ENCODE measurements at regions not wholly inside any gene's neighbourhood (a gene's known extent, or its start where the extent isn't known, plus 50 kb on each side); places are given as distances from the start of the nearest gene placed in this dataset.
A peak's percentile ranks its signal among the peaks of the same experiment; 100 is the strongest.

DNA sequence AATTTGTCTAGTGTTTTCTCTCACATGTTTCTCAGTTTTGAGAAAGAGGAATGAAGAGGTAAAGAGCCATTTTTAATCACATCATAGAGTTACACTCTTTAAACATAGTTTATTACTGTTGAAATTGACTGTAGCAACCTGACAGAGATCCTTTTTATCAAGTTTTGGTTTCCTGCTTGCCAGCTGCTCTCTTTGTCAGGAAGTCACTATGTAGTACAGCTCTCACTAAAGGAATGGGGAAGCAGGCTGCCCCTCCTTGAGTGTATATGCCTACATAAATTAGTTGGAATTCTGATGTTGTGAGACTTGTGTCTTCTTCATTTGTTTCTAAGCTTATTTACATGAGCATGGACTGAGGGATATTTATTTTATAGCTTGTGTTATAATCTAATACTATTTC lies 1274.0 kb upstream of the CELF2 start:
- no peak for DNase-seq (ENCODE audit: low read depth)

DNA sequence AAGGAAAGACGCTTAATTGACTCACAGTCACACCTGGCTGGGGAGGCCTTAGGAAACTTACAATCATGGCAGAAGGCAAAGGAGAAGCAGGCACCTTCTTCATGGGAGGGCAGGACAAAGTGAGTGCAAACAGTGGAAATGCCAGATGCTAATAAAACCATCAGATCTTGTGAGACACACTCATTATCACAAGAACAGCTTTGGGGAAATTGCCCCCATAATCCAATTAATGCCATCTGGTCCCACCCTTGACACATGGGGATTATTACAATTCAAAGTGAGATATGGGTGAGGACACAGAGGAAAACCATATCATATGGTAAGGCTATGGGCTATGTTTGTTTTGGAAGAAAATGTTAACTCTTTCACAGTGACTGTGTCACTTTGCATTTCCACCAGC lies 1272.5 kb upstream of the CELF2 start:
- no peaks in the 10 kb centered on the region for H3K4me1 ChIP-seq (ENCODE audit: control insufficient read depth, insufficient read depth, low read length)
- no peaks in the 10 kb centered on the region for H3K27me3 ChIP-seq (replicated peaks; ENCODE audit: control insufficient read depth, insufficient read depth, low read length)
- no peak for DNase-seq (ENCODE audit: low read depth)
- H3K9ac ChIP-seq (ENCODE audit: low read length), result no peak overlapping the region
- no peaks in the 10 kb centered on the region for H3K36me3 ChIP-seq (ENCODE audit: control insufficient read depth, insufficient read depth, low read length, severe bottlenecking)
- peaks cover 11% of the 10 kb centered on the region for H3K9me3 ChIP-seq (ENCODE audit: control insufficient read depth, low read length)
- H3K4me3 ChIP-seq (ENCODE audit: low read length), result no peak overlapping the region

More for the DNA sequence above, 1274.0 kb upstream of the CELF2 start:
- Histone ChIP-seq H3K9ac (ENCODE audit: low read length) (no peak overlapping the region), H3K9me3 (ENCODE audit: control insufficient read depth, low read length) (peaks cover 11% of the 10 kb centered on the region), H3K27me3 (replicated peaks; ENCODE audit: control insufficient read depth, insufficient read depth, low read length) (no peaks in the 10 kb centered on the region), H3K4me1 (ENCODE audit: control insufficient read depth, insufficient read depth, low read length) (no peaks in the 10 kb centered on the region), H3K4me3 (ENCODE audit: low read length) (no peak overlapping the region), H3K36me3 (ENCODE audit: control insufficient read depth, insufficient read depth, low read length, severe bottlenecking) (no peaks in the 10 kb centered on the region)

DNA sequence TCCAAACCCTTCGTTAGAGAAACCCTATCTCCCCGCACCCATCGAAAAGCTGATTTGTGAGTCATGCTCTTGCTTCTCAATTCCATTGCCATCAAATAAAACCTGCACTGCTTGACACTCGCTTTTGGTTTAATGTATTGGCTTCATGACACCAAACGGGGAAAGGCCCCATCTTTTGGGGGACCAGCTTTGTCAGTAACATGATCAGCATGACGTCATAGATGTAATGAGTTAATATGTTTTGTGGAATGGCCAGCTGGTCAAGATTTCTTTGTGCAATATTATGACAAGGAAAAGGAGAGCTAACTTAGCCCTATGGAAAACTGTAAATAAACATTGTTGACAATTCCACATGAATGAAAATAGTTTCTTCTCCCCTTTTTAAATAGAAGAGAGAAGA lies 1260.5 kb upstream of the CELF2 start:
- Histone ChIP-seq H3K36me3 (ENCODE audit: control insufficient read depth, insufficient read depth, low read length, severe bottlenecking) (no peaks in the 10 kb centered on the region), H3K27me3 (replicated peaks; ENCODE audit: control insufficient read depth, insufficient read depth, low read length) (no peaks in the 10 kb centered on the region), H3K4me3 (ENCODE audit: low read length) (no peak overlapping the region), H3K4me1 (ENCODE audit: control insufficient read depth, insufficient read depth, low read length) (no peaks in the 10 kb centered on the region), H3K9ac (ENCODE audit: low read length) (no peak overlapping the region), H3K9me3 (ENCODE audit: control insufficient read depth, low read length) (peaks cover 14% of the 10 kb centered on the region)
- no peak for DNase-seq (ENCODE audit: low read depth)

DNA sequence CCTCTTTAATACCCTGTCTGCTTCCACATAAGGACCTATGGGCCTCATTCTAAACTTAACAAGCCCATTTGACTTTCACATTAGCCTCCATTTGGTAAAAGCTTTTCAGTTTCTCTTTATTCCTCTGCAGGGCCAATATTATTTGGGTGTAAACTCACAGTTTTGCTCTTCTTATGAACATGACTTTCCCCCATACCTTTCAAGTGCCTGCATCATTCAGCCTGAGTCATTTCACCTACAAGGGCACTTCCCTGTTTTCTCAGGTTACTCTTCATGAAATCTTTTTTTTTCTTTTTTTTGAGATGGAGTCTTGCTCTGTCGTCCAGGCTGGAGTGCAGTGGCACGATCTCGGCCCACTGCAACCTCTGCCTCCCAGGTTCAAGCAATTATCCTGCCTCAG lies 1258.1 kb upstream of the CELF2 start:
- Histone ChIP-seq H3K9me3 (ENCODE audit: control insufficient read depth, low read length) (peaks cover 14% of the 10 kb centered on the region), H3K4me3 (ENCODE audit: low read length) (no peak overlapping the region), H3K4me1 (ENCODE audit: control insufficient read depth, insufficient read depth, low read length) (peaks cover 19% of the 10 kb centered on the region), H3K9ac (ENCODE audit: low read length) (no peak overlapping the region), H3K36me3 (ENCODE audit: control insufficient read depth, insufficient read depth, low read length, severe bottlenecking) (no peaks in the 10 kb centered on the region), H3K27me3 (replicated peaks; ENCODE audit: control insufficient read depth, insufficient read depth, low read length) (no peaks in the 10 kb centered on the region)
- DNase-seq (ENCODE audit: low read depth), result no peak

DNA sequence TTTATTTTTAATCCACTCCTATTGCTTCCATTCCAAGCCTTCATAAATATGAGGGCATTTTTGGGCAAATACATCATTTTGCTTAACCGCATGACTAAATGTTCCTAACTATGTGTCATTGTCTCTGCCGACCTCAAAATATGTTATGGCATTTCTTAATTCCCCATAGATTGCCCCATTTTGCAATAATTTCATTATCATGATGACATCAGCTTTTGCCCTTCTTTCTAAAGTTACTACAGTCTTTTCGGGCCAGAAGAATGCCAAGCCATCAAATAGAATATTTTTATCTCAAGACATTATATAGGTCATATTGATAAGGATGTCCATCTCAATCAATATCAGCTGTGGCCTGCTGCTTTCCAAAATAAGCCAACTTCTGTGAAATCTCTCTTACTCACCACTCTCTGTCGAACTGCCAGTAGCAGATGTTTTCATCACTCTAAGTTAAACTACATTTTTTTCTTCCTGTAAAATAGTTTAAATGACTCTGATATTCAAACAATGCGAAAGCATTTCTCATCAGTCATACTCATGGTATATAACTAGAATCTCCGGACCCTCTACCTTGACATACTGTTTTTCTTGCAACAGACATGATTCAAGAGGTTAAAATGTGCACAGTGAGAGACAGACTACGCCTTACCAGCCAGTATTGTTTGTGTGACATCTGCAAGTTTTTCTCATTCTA lies 1254.6 kb upstream of the CELF2 start:
- Histone ChIP-seq H3K4me1 (ENCODE audit: control insufficient read depth, insufficient read depth, low read length) (peaks cover 19% of the 10 kb centered on the region), H3K4me3 (ENCODE audit: low read length) (peak overlapping the region; percentile 59), H3K9ac (ENCODE audit: low read length) (no peak overlapping the region), H3K36me3 (ENCODE audit: control insufficient read depth, insufficient read depth, low read length, severe bottlenecking) (no peaks in the 10 kb centered on the region), H3K9me3 (ENCODE audit: control insufficient read depth, low read length) (peaks cover 14% of the 10 kb centered on the region), H3K27me3 (replicated peaks; ENCODE audit: control insufficient read depth, insufficient read depth, low read length) (no peaks in the 10 kb centered on the region)
- DNase-seq (ENCODE audit: low read depth), result no peak

DNA sequence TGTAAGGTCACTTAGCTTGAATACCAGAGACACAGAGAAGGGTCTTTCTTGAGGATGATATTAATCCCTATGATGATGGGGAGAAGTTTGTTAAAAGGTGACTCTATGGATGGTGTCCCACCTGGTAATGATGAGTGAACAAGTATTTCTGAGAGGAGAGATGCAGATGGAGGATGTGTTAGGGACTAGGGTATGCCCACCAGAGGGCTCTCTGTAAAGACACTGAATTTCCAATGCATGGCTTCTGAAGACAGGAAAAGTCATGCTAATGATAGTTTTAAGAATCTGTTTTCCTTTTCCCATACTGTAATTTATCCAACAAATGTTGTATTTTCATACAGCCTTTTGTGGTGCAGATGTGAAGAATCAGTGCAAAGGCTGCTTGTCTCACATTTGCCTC lies 1250.9 kb upstream of the CELF2 start:
- H3K9me3 ChIP-seq (ENCODE audit: control insufficient read depth, low read length), result no peaks in the 10 kb centered on the region
- peaks cover 19% of the 10 kb centered on the region for H3K4me1 ChIP-seq (ENCODE audit: control insufficient read depth, insufficient read depth, low read length)
- no peaks in the 10 kb centered on the region for H3K36me3 ChIP-seq (ENCODE audit: control insufficient read depth, insufficient read depth, low read length, severe bottlenecking)
- H3K27me3 ChIP-seq (replicated peaks; ENCODE audit: control insufficient read depth, insufficient read depth, low read length), result no peaks in the 10 kb centered on the region
- H3K9ac ChIP-seq (ENCODE audit: low read length), result no peak overlapping the region
- no peak for DNase-seq (ENCODE audit: low read depth)
- H3K4me3 ChIP-seq (ENCODE audit: low read length), result no peak overlapping the region

DNA sequence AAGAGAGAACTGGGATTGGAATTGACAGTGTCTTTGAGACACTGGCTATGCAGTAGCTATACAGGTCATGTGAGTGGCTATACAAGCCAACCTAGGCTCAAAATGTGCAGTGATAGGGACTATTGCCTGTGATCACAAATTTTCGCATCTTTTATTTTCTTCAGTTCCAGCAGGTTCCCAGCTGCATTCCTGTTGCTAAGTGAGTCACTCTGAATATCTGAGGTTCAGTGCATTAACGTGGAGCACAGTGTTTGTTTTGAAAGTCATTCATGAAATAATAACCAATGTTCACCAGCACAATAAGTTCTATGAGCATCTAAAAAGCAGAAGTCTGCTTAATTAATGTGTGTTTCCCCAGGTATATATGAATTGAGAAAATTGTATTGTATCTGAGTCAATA lies 1236.0 kb upstream of the CELF2 start:
- Histone ChIP-seq H3K27me3 (replicated peaks; ENCODE audit: control insufficient read depth, insufficient read depth, low read length) (no peaks in the 10 kb centered on the region), H3K4me1 (ENCODE audit: control insufficient read depth, insufficient read depth, low read length) (no peaks in the 10 kb centered on the region), H3K9me3 (ENCODE audit: control insufficient read depth, low read length) (no peaks in the 10 kb centered on the region), H3K36me3 (ENCODE audit: control insufficient read depth, insufficient read depth, low read length, severe bottlenecking) (no peaks in the 10 kb centered on the region), H3K4me3 (ENCODE audit: low read length) (no peak overlapping the region), H3K9ac (ENCODE audit: low read length) (no peak overlapping the region)
- no peak for DNase-seq (ENCODE audit: low read depth)

DNA sequence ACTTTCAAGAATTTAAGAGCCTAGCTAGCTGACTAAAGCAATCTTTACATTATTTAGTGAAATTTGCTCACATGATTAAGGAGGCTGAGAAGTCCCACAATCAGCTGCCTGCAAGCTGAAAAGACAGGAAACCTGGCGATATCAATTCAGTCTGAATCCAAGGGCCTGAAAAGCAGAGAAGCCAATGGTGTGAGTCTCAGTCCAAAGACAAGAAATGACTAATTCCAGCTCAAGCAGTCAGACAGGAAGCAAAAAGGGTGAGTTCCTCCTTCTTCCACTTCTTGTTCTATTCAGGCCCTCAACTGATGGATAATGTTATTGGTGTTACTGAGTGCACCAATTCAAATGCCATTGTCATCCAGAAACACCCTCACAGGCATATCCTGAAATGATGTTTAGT lies 1231.6 kb upstream of the CELF2 start:
- Histone ChIP-seq H3K9ac (ENCODE audit: low read length) (no peak overlapping the region), H3K36me3 (ENCODE audit: control insufficient read depth, insufficient read depth, low read length, severe bottlenecking) (no peaks in the 10 kb centered on the region), H3K9me3 (ENCODE audit: control insufficient read depth, low read length) (no peaks in the 10 kb centered on the region), H3K27me3 (replicated peaks; ENCODE audit: control insufficient read depth, insufficient read depth, low read length) (no peaks in the 10 kb centered on the region), H3K4me1 (ENCODE audit: control insufficient read depth, insufficient read depth, low read length) (no peaks in the 10 kb centered on the region), H3K4me3 (ENCODE audit: low read length) (no peak overlapping the region)
- DNase-seq (ENCODE audit: low read depth), result no peak

DNA sequence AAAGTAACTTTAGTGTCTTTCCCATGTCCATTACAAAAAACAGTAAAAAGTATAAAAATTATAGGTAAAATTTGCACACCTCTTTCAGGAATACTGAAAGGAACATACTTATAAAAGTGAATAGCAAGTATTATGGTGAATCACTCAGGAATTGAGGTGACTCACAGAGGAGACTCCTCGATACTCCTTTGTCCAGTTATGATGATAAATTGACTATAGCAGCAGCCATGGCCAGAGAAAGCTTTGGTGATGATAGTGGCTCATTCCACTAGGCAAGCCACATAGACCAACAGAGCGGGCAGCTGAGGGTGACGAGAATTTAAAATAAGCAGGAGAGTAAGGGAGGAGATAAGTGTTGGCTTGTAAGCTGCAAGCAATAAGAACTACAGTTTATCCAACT lies 1231.1 kb upstream of the CELF2 start:
- Histone ChIP-seq H3K9me3 (ENCODE audit: control insufficient read depth, low read length) (no peaks in the 10 kb centered on the region), H3K4me1 (ENCODE audit: control insufficient read depth, insufficient read depth, low read length) (no peaks in the 10 kb centered on the region), H3K27me3 (replicated peaks; ENCODE audit: control insufficient read depth, insufficient read depth, low read length) (no peaks in the 10 kb centered on the region), H3K9ac (ENCODE audit: low read length) (no peak overlapping the region), H3K36me3 (ENCODE audit: control insufficient read depth, insufficient read depth, low read length, severe bottlenecking) (no peaks in the 10 kb centered on the region), H3K4me3 (ENCODE audit: low read length) (no peak overlapping the region)
- DNase-seq (ENCODE audit: low read depth), result no peak

DNA sequence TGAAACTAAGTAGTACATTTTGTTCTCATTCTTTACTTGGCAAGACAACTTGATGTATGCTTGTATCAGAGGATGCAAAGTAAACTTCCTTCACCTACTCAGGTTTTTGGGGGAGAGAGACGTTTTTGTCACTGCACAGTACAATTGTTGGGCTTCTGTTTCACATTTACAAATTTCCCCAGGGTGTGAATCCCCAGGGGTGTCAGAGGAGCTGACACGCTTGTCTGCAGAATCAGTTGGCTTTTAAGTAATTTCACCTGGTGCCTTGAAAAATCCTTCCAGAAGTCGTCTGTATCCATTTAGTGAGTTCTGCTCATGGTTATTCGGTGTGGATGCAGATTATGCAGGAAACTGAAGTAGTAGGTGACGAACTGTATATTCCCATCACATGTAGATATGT lies 1227.7 kb upstream of the CELF2 start:
- no peaks in the 10 kb centered on the region for H3K36me3 ChIP-seq (ENCODE audit: control insufficient read depth, insufficient read depth, low read length, severe bottlenecking)
- H3K9me3 ChIP-seq (ENCODE audit: control insufficient read depth, low read length), result no peaks in the 10 kb centered on the region
- DNase-seq (ENCODE audit: low read depth), result no peak
- H3K9ac ChIP-seq (ENCODE audit: low read length), result no peak overlapping the region
- H3K27me3 ChIP-seq (replicated peaks; ENCODE audit: control insufficient read depth, insufficient read depth, low read length), result no peaks in the 10 kb centered on the region
- H3K4me3 ChIP-seq (ENCODE audit: low read length), result no peak overlapping the region
- no peaks in the 10 kb centered on the region for H3K4me1 ChIP-seq (ENCODE audit: control insufficient read depth, insufficient read depth, low read length)

DNA sequence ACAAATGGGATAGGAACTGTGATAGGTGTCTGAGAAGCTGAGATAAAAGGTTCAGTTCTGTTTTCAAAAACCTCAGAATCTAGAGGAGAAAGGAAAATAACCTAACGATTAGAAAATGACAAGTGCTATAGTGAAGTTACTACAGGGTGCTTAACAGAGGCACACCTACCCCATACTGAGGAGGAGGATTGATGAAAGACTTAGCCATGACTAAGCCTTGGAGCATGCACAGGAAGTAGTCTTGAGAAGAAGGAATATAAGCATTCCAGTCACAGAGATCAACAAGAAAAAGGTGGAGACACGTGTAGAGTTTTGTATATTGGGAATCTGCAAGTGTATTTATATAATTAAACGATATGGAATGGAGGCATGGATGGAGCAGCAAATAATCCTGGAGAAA lies 1225.5 kb upstream of the CELF2 start:
- H3K4me3 ChIP-seq (ENCODE audit: low read length), result no peak overlapping the region
- H3K36me3 ChIP-seq (ENCODE audit: control insufficient read depth, insufficient read depth, low read length, severe bottlenecking), result no peaks in the 10 kb centered on the region
- H3K9me3 ChIP-seq (ENCODE audit: control insufficient read depth, low read length), result no peaks in the 10 kb centered on the region
- DNase-seq (ENCODE audit: low read depth), result no peak
- H3K4me1 ChIP-seq (ENCODE audit: control insufficient read depth, insufficient read depth, low read length), result no peaks in the 10 kb centered on the region
- no peak overlapping the region for H3K9ac ChIP-seq (ENCODE audit: low read length)
- no peaks in the 10 kb centered on the region for H3K27me3 ChIP-seq (replicated peaks; ENCODE audit: control insufficient read depth, insufficient read depth, low read length)

DNA sequence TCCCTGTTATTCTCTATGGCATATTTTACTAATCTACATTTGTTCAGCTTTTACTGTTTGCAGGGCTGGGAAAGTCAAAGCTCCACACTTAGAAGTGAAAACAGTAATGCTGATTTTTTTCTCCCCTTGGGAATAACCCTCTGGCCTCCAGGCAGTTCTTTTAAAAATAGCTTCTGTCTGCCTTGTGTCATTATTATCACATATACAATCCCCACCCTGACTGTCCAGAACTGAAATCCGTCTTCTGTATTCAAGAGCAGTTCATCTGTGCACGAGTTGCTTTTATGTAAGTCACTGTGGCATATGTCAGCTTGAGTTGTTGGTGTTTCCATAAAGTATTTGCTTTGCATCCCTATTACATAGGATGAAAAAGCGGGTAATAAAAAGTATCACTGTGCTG lies 1221.1 kb upstream of the CELF2 start:
- H3K4me1 ChIP-seq (ENCODE audit: control insufficient read depth, insufficient read depth, low read length), result no peaks in the 10 kb centered on the region
- DNase-seq (ENCODE audit: low read depth), result no peak
- H3K4me3 ChIP-seq (ENCODE audit: low read length), result no peak overlapping the region
- no peak overlapping the region for H3K9ac ChIP-seq (ENCODE audit: low read length)
- no peaks in the 10 kb centered on the region for H3K36me3 ChIP-seq (ENCODE audit: control insufficient read depth, insufficient read depth, low read length, severe bottlenecking)
- H3K9me3 ChIP-seq (ENCODE audit: control insufficient read depth, low read length), result no peaks in the 10 kb centered on the region
- no peaks in the 10 kb centered on the region for H3K27me3 ChIP-seq (replicated peaks; ENCODE audit: control insufficient read depth, insufficient read depth, low read length)
